GM21576 (cell line): ENCODE measurements at regions not wholly inside any gene's neighbourhood (a gene's known extent, or its start where the extent isn't known, plus 50 kb on each side); places are given as distances from the start of the nearest gene placed in this dataset.

ENCODE experiments used
- ATAC-seq: cut with Tn5 transposase; IDR thresholded peaks from one replicate; pipeline ENCODE4 v1.9.1; 2021; ENCODE audit warnings: mild to moderate bottlenecking, moderate library complexity; ENCODE audit not compliant: unreplicated experiment

DNA sequence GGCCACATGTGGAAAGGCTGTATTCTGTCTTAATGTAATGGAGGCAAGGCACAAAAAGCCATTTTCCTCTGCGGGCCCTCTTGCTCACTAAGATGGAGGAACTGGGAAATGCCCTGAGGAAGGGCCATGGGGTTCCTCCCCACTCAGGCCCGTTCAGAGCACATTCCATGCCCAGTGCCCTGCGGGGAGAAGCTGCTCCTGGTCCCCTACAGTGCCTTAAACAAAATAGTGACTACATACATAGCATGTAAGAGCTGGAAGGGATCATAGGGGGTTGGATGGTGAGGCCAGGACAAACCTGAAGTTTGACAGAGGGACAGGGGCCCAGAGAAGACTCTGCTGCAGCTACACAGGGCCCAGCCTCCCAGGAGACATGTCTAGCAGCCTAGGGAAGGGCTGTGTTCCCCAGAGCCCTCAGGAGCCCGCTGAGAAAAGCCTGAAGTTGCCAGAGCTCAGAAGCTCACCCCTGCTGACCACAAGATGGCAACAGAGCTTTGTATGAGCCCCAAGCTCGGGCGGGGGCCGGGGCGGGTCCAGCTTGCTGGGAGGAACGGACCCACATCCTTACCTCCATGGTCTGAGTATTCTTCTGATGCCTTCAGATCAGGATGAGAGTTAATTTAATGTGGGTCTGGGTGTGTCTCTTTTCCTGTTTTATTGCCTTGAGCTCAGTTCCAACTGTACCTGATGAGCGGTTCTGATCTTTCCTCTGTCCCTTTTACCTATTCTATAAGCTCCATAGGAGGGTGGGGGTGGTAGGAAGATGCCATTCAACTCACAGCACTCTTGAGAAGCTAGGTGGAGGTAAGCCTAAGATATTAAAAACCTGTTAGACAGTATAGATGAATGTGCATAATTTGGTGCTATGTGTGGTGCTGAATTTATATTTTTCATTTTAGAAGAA, 242.9 kb downstream of the CDC5L start:
- ATAC-seq = no peak

DNA sequence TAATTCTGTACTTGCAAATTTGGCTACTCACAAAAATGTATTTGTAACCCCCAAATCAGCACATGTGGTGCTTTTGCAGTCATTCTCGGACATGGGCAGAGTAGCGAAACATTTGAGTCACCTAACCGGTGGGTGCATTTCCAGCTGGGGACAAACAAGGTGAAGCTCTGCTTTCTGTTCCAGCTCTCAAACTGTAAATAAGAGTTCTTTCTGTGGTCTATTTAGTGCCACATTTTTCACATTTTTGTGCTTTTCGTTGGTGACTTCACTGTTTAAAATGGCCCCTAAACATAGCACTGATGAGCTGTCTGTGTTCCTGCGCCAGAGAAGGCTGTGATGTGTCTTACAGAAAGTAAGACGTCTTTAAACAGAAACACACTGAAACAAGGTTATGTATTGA, 244.5 kb downstream of the CDC5L start:
- ATAC-seq = no peak

DNA sequence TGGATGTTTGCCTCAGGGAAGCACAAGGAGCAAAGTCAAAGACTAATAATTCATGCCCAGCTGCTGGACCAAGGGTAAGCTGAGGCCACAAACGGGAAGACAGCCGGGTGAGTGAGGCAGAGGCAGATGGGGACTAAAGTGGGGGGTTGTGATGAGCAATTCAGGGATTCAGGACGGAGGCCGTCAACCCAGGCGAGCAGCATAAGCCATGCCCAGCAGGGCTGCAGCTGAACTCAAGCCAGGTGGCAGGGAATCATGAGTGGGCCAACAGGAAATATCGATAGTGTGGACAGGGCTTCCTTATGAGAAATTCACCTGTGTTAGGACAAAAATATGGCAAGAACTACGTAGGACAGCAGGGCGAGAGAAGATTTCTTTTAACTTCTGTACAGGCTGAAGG, 246.8 kb downstream of the CDC5L start:
- ATAC-seq = no peak

- ATAC-seq = no peak
Measured at GRCh38 chr6:44635486-44635885, 248.0 kb downstream of the CDC5L start.

DNA sequence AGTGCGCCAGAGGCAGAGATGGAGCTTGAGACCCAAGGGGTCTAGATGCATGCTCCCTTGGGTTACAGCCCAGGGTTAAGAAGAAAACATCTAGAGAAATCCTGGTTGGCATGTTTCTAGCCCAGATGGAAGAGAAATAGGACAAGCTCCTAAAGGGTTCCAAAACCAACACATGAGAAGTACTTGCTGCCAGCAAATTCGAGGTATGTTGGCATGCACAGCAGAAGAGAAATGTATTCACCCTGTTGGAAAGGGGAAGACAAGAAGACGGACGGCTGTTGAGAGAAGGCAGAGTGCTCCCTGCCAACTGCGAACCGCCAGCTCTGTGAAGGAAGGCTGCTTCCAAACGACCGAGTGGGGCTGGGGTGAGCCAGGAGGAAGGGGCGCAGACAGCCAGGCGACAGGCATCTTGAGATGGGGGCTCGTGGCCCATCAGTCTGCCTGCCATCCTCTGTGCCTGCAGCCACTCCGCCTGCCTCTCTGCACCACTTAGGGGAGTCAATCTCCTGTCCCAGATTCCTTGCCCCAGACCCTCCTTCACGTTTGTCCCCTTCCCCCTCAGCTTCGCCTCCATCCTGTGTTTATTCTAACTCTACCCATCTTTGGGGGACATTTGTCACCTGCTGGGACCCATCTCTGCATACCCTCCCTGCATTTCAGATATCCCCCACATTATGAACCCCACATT, 249.2 kb downstream of the CDC5L start:
- ATAC-seq = no peak

- ATAC-seq = no peak
Measured at GRCh38 chr6:44641344-44642031, 254.0 kb downstream of the CDC5L start.

DNA sequence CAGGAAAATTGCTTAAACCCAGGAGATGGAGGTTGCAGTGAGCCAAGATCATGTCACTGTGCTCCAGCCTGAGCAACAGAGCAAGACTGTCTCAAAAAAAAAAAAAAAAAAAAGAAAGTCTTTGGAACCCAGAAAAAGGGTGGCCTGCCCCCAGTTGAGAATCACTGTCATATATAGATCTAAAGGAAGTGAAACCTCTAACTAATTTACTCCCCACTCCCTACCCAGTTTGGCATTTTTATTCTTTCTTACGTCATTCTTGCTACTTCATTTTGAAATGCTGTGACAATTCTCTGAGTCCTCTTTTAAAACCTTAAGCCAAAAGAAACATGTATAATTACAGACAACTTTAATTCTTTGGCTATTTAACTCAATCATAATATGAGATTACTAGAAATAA, 254.8 kb downstream of the CDC5L start:
- ATAC-seq = no peak

DNA sequence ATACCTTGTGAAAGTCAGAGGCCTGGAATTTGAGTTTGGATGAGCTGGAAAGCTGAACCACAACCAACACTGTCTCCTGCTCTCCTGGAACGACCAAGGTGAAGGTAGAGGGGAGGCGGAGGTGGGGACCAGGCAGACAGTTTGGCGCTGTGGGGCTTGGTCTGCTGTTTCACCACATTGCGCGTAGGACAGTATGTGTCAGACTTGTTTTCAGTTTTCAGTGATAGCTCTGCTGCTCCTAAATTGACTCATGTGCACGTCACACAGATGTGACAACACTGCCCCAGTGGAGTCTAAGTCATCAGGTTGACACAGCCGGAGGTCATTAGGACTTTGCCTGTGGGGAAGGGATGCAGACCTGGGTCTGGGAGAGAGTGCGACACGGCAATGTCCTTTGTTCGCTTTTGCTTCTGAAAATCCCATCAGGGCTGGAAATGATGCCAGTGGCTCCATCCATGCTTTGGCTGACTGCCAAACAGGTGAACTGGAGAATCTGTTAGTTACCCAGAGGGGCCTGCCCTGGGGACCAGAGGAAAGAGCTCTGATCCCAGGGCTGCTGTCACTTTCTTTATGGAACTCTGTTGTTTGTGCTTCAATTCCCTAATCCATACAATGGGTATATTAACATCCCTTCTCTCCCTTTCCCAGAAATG, 255.5 kb downstream of the CDC5L start:
- no peak for ATAC-seq

DNA sequence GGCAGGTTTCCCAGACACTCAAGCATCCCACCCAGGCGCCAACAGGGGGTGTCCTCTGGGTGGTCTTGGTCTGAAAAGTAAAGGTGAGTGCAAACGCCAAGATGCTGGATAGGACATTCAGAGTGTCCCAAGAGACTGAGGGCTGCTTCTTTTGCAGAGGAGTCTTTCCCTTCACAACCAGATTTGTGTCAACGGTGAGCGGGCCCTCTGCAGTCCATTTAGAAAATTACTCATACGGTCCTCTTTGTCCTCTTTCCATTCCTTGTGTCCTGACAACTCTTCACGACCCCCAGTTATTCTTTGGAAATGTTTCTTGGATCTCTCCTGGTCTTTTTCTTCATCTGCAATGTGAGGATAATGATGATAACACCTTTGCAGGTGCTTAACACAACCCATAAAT, 257.8 kb downstream of the CDC5L start:
- no peak for ATAC-seq

GRCh38 chr6:44646355-44646754, 258.8 kb downstream of the CDC5L start:
- no peak for ATAC-seq

DNA sequence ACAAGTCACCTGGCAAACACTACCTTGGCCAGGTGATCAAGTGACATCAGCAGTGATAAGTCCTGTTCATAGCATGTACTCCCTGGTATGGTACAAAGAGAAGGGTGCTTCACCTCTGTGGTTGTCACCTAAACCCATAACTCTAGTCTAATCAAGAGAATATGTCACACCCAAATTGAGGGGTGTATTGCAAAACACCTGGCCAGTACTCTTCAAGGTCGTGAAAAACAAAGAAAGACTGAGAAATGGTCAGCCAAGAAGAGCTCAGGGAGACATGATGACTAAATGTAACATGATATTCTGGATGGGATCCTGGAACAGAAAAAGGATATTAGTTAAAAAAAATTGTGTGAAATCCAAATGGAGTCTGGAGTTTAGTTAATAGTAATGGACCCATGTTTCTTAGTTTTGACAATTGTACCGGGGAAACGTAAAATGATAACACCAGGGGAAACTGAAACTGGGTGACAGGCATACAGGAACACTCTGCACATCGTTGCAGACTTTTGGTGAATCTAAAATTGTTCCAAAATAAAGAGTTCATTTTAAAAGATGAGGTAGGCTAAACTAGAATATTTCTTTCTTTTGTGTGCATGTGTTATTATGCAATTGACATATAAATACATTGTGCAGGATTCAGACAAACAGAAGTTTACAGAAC, 262.0 kb downstream of the CDC5L start:
- ATAC-seq = no peak

GRCh38 chr6:44650495-44650894, 263.0 kb downstream of the CDC5L start:
- ATAC-seq = no peak

DNA sequence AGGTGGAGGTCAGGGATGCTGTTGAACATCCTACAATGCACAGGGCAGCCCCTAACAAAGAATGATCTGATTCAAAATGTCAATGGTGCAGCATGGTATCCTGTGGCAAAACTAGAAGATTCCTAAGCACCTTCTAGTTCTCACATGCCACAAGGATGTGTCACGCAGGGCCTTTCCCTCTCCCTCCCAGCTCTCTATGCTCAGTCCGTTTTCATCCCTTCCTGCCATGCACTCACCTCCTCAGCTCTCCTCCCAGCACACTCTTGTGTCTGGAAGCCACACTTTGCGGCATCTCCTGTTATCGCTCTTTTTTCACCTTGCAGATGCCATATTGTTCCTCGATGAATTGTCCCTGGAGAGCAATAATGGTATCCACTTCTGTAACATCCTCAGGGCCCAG, 263.4 kb downstream of the CDC5L start:
- no peak for ATAC-seq

GRCh38 chr6:44651604-44652003, 264.1 kb downstream of the CDC5L start:
- no peak for ATAC-seq

GRCh38 chr6:44652547-44652946, 265.0 kb downstream of the CDC5L start:
- ATAC-seq = no peak

DNA sequence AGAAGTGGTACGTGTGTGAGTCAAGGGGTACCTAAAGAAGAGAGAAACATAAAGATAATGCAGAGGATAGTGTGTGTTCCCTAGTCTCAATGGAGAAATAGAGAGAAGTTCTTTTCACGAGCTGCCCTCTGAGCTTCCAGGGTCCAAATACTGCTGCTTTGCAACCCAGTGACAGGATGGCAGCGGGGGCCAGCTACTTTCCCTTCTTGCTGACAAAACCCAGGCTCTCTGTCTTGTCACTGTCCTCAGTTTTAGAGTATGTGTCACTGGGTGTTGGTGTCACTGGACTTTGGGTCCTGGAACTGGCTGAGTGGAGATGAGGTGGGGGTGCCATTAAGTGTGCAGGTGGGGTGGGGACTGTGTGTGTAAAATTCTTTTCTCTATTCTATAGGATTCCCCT, 265.6 kb downstream of the CDC5L start:
- no peak for ATAC-seq

- ATAC-seq = no peak
Measured at GRCh38 chr6:44653761-44654218, 266.3 kb downstream of the CDC5L start.

- no peak for ATAC-seq
Measured at GRCh38 chr6:44655412-44656342, 268.2 kb downstream of the CDC5L start.

- no peak for ATAC-seq
Measured at GRCh38 chr6:44656691-44657090, 269.2 kb downstream of the CDC5L start.
